Common myeloid progenitor, CD34-positive (primary cell): ENCODE measurements at regions not wholly inside any gene's neighbourhood (a gene's known extent, or its start where the extent isn't known, plus 50 kb on each side); places are given as distances from the start of the nearest gene placed in this dataset.

Source experiments
- CTCF ChIA-PET: fragments of 350-600 bp; sonication (Branson Sonifier 250); formaldehyde crosslinking; loops from one replicate; lab custom pipeline; 2021; ENCODE audit warnings: antibody characterized with exemption; lab: Charles Lee
- POLR2A ChIA-PET: fragments of 350-600 bp; sonication (Branson Sonifier 250); formaldehyde crosslinking; loops from one replicate; lab custom pipeline; 2021; ENCODE audit warnings: antibody characterized with exemption; lab: Charles Lee
- DNase-seq, 3 donors: peaks; one replicate each; pipeline versions ENCODE4 v3.0.0 to v3.0.0-alpha.2; 2013
- H3K27ac ChIP-seq, 2 experiments: 1 replicate in 1 of 2; 2 replicates in 1 of 2; pipeline ENCODE4 v1.7.0; 2013; ENCODE audit warnings: inconsistent platforms in 2 of 2, low read length in 2 of 2, mild to moderate bottlenecking in 2 of 2, low read depth in 1 of 2, moderate library complexity in 1 of 2; ENCODE audit not compliant: severe bottlenecking in 2 of 2, insufficient read depth in 1 of 2, poor library complexity in 1 of 2
- H3K27me3 ChIP-seq, 5 experiments: replicated peaks in 2 of 5; 1 replicate in 3 of 5; 2 replicates in 2 of 5; pipeline versions ENCODE4 v1.6.1 to v1.7.0; 2013; ENCODE audit warnings: low read length in 4 of 5, mild to moderate bottlenecking in 2 of 5, moderate library complexity in 2 of 5, inconsistent platforms in 1 of 5; ENCODE audit not compliant: insufficient read depth in 5 of 5, control insufficient read depth in 4 of 5
- H3K36me3 ChIP-seq, 4 experiments: 1 replicate in 2 of 4; 2 replicates in 2 of 4; pipeline versions ENCODE4 v1.6.1 to v1.7.0; 2013; ENCODE audit warnings: low read length in 3 of 4, control low read depth in 1 of 4, mild to moderate bottlenecking in 1 of 4; ENCODE audit not compliant: control insufficient read depth in 4 of 4, insufficient read depth in 4 of 4
- H3K4me1 ChIP-seq, 4 experiments: 1 replicate in 3 of 4; 2 replicates in 1 of 4; pipeline versions ENCODE4 v1.6.1 to v1.7.1; 2013; ENCODE audit warnings: low read length in 3 of 4, mild to moderate bottlenecking in 3 of 4, control low read depth in 1 of 4, inconsistent platforms in 1 of 4, moderate library complexity in 1 of 4; ENCODE audit not compliant: control insufficient read depth in 4 of 4, insufficient read depth in 4 of 4; ENCODE audit errors: control extremely low read depth in 1 of 4
- H3K4me3 ChIP-seq, 7 experiments: 1 replicate in 4 of 7; 2 replicates in 3 of 7; pipeline versions ENCODE4 v1.5.1 to v1.7.0; 2013; ENCODE audit warnings: mild to moderate bottlenecking in 7 of 7, low read length in 6 of 7, moderate library complexity in 6 of 7, inconsistent platforms in 2 of 7, low read depth in 2 of 7, control low read depth in 1 of 7; ENCODE audit not compliant: insufficient read depth in 4 of 7, control insufficient read depth in 1 of 7; ENCODE audit errors: extremely low read depth in 1 of 7
- H3K9me3 ChIP-seq, 5 experiments: 1 replicate in 4 of 5; 2 replicates in 1 of 5; pipeline versions ENCODE4 v1.6.1 to v1.7.1; 2013; ENCODE audit warnings: low read length in 4 of 5, mild to moderate bottlenecking in 2 of 5, inconsistent platforms in 1 of 5, low read depth in 1 of 5, moderate library complexity in 1 of 5; ENCODE audit not compliant: control insufficient read depth in 4 of 5, insufficient read depth in 2 of 5; ENCODE audit errors: control extremely low read depth in 1 of 5

DNA sequence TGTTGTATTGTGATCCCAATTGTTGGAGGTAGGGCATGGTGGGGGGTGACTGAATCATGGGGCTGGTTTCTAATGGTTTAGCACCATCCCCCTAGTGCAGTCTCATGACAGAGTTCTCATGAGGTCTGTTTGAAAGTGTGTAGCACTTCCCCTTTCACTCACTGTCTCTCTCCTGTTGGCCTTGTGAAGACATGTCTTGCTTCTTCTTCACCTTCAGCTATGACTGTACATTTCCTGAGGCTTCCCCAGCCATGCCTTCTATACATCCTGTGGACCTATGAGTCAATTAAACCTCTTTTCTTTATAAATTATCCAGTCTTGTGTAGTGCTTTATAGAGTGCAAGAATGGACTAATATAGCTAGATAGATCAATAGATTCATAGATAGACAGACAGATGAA lies 230.0 kb downstream of the MAGEE1 start:
- no peak for DNase-seq
- ChIA-PET POLR2A (no interaction called here), CTCF (no interaction called here)

More for the DNA sequence above, 230.0 kb downstream of the MAGEE1 start:
- H3K27me3 ChIP-seq = no peaks in the 10 kb centered on the region
- H3K4me3 ChIP-seq = no peak overlapping the region
- H3K9me3 ChIP-seq = no peaks in the 10 kb centered on the region
- H3K36me3 ChIP-seq = no peaks in the 10 kb centered on the region
- no peak overlapping the region for H3K27ac ChIP-seq
- H3K4me1 ChIP-seq = no peaks in the 10 kb centered on the region
